ENCODE measurements at regions not wholly inside any gene's neighbourhood (a gene's known extent, or its start where the extent isn't known, plus 50 kb on each side); places are given as distances from the start of the nearest gene placed in this dataset.
"Not testable (repeated sequence)": the region's sequence is repeated elsewhere in the genome, so short reads cannot be mapped to it uniquely, and the experiment has no call there.

GRCh38 chr18:22822841-22823508 lies 110.2 kb upstream of the RBBP8 start:
- Histone ChIP-seq H3K27me3 (replicated peaks) (no peaks in the 10 kb centered on the region), H3K4me3 (ENCODE audit: low read depth, low read length) (no peak overlapping the region), H3K27ac (no peak overlapping the region), H3K36me3 (replicated peaks) (no peaks in the 10 kb centered on the region)
- DNase-seq = no peak
- TF ChIP-seq CTCF (IDR thresholded peaks at IDR 0.05; ENCODE audit: low read depth, low read length, missing control alignments) = no peak
- in situ Hi-C loops (cut with HindIII; ENCODE audit: low pct_ligation_motif_present, low sequenced_read_pairs) = no loop called here

- no peak overlapping the region for H3K27ac ChIP-seq
- no peak for DNase-seq
- H3K36me3 ChIP-seq (replicated peaks) = no peaks in the 10 kb centered on the region
- TF ChIP-seq CTCF (IDR thresholded peaks at IDR 0.05; ENCODE audit: low read depth, low read length, missing control alignments) = no peak
- H3K27me3 ChIP-seq (replicated peaks) = no peaks in the 10 kb centered on the region
- in situ Hi-C loops (cut with HindIII; ENCODE audit: low pct_ligation_motif_present, low sequenced_read_pairs) = no loop called here
- H3K4me3 ChIP-seq (ENCODE audit: low read depth, low read length) = no peak overlapping the region
Measured at GRCh38 chr18:22826726-22827125, 106.4 kb upstream of the RBBP8 start.

- H3K27me3 ChIP-seq (replicated peaks) = no peaks in the 10 kb centered on the region
- H3K4me3 ChIP-seq (ENCODE audit: low read depth, low read length) = no peak overlapping the region
- in situ Hi-C loops (cut with HindIII; ENCODE audit: low pct_ligation_motif_present, low sequenced_read_pairs) = no loop called here
- no peak for TF ChIP-seq CTCF (IDR thresholded peaks at IDR 0.05; ENCODE audit: low read depth, low read length, missing control alignments)
- H3K27ac ChIP-seq = no peak overlapping the region
- H3K36me3 ChIP-seq (replicated peaks) = no peaks in the 10 kb centered on the region
- no peak for DNase-seq
Measured at GRCh38 chr18:22827216-22827615, 105.9 kb upstream of the RBBP8 start.

- in situ Hi-C loops (cut with HindIII; ENCODE audit: low pct_ligation_motif_present, low sequenced_read_pairs) = no loop called here
- no peak for DNase-seq
- no peaks in the 10 kb centered on the region for H3K36me3 ChIP-seq (replicated peaks)
- H3K4me3 ChIP-seq (ENCODE audit: low read depth, low read length) = no peak overlapping the region
- H3K27ac ChIP-seq = peak overlapping the region; percentile 59
- TF ChIP-seq CTCF (IDR thresholded peaks at IDR 0.05; ENCODE audit: low read depth, low read length, missing control alignments) = no peak
- no peaks in the 10 kb centered on the region for H3K27me3 ChIP-seq (replicated peaks)
Measured at GRCh38 chr18:22827741-22828140, 105.4 kb upstream of the RBBP8 start.

GRCh38 chr18:22828171-22828570 lies 105.0 kb upstream of the RBBP8 start:
- in situ Hi-C loops (cut with HindIII; ENCODE audit: low pct_ligation_motif_present, low sequenced_read_pairs) = no loop called here
- Histone ChIP-seq H3K27ac (peak overlapping the region; percentile 59), H3K36me3 (replicated peaks) (no peaks in the 10 kb centered on the region), H3K27me3 (replicated peaks) (no peaks in the 10 kb centered on the region), H3K4me3 (ENCODE audit: low read depth, low read length) (no peak overlapping the region)
- TF ChIP-seq CTCF (IDR thresholded peaks at IDR 0.05; ENCODE audit: low read depth, low read length, missing control alignments) = no peak
- DNase-seq = no peak

- H3K36me3 ChIP-seq (replicated peaks); DNase-seq; H3K27me3 ChIP-seq (replicated peaks); H3K4me3 ChIP-seq (ENCODE audit: low read depth, low read length); in situ Hi-C loops (cut with HindIII; ENCODE audit: low pct_ligation_motif_present, low sequenced_read_pairs): not testable (repeated sequence)
- peak overlapping the region; percentile 16 for H3K27ac ChIP-seq
Measured at GRCh38 chr18:22828583-22828982, 104.5 kb upstream of the RBBP8 start.
